ENCODE measurements at regions not wholly inside any gene's neighbourhood (a gene's known extent, or its start where the extent isn't known, plus 50 kb on each side); places are given as distances from the start of the nearest gene placed in this dataset.

DNA sequence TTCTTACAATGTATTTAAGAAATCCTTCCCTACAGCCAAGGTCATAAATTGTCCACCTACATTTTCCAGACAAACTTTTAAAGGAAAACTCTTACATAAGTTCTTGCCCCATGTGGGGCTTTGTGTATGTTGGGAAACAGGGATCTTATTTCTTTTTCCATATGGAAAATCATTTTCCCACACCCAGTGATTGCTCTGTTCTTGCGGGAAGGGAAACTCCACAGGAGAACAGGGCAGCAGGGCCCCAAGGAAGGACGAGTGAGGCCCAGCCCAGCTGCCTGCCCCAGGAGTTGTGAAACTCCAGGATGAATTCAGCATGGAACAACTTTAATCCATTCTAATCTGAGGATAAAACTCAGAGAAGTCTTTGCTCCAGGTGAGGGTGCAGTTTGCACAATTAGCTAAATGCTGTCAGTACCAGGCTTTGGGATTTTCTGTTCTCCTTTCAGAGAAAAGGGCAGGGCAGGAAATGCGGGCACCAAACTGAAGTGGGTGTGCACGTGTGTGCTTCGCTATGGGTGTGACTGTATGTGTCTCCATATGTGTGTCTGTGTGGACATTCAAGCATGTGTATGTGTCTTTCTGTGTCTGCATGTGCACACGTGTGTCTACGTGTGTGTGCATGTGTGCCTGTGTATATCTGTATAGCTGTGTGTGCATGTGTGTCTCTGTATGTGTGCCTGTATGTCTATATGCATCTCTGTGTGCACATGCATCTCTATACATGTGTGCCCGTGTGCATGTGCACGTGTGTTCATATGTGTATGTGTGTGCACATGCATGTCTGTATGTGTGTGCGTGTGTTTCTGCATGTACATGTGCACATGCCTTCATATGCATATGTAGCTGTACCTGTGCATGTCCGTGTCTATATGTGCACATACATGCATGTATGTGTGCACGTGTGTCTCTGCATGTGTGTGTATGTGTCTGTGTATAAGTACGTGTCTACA, 102.0 kb upstream of the FAM20C start:
- Histone ChIP-seq H3K4me1 (peaks cover 9% of the 10 kb centered on the region; the same call in 2 of the 3 replicates), H3K4me3 (no peak overlapping the region), H3K9me3 (no peaks in the 10 kb centered on the region), H3K4me2 (no peak overlapping the region), H3K27ac (no peak overlapping the region)
- DNase-seq (ENCODE audit: low read depth in 1 of 2, low spot score in 1 of 2) = no peak
- CTCF ChIA-PET = interaction anchor here (0.6 kb wide), 1 partner anchor 230 kb away, joined by 3 read pairs; no protein-coding TSS in a partner anchor
- FAIRE-seq = no peak
- TF ChIP-seq ZSCAN20 (CRISPR knock-in tag; IDR thresholded peaks at IDR 0.05) (no peak), ATOH8 (CRISPR knock-in tag; IDR thresholded peaks at IDR 0.05; ENCODE audit: low read depth) (no peak), TFCP2L1 (CRISPR knock-in tag; IDR thresholded peaks at IDR 0.05) (no peak), NFE2L2 (conservative IDR thresholded peaks at IDR 0.05; ENCODE audit: low read length) (no peak), CBX8 (IDR thresholded peaks at IDR 0.05) (no peak), POLR2A (IDR thresholded peaks at IDR 0.05; ENCODE audit: low read length) (no peak), ZC3H11A (IDR thresholded peaks at IDR 0.05) (no peak), FOXS1 (CRISPR knock-in tag; IDR thresholded peaks at IDR 0.05) (no peak), PBX3 (IDR thresholded peaks at IDR 0.05) (no peak), HOXB5 (CRISPR knock-in tag; IDR thresholded peaks at IDR 0.05) (no peak), JUN (IDR thresholded peaks at IDR 0.05) (no peak), BHLHE40 (IDR thresholded peaks at IDR 0.05; ENCODE audit: low read depth, low read length) (no peak), NR3C1 (IDR thresholded peaks at IDR 0.05) (no peak), RNF2 (IDR thresholded peaks at IDR 0.05; ENCODE audit: borderline replicate concordance, low read depth) (no peak), MYC (IDR thresholded peaks at IDR 0.05; ENCODE audit: borderline replicate concordance, low read length) (no peak), PHF8 (IDR thresholded peaks at IDR 0.05; ENCODE audit: borderline replicate concordance, low read depth) (no peak), EHF (CRISPR knock-in tag; IDR thresholded peaks at IDR 0.05) (no peak)
- TF ChIP-seq, protein P1, sequence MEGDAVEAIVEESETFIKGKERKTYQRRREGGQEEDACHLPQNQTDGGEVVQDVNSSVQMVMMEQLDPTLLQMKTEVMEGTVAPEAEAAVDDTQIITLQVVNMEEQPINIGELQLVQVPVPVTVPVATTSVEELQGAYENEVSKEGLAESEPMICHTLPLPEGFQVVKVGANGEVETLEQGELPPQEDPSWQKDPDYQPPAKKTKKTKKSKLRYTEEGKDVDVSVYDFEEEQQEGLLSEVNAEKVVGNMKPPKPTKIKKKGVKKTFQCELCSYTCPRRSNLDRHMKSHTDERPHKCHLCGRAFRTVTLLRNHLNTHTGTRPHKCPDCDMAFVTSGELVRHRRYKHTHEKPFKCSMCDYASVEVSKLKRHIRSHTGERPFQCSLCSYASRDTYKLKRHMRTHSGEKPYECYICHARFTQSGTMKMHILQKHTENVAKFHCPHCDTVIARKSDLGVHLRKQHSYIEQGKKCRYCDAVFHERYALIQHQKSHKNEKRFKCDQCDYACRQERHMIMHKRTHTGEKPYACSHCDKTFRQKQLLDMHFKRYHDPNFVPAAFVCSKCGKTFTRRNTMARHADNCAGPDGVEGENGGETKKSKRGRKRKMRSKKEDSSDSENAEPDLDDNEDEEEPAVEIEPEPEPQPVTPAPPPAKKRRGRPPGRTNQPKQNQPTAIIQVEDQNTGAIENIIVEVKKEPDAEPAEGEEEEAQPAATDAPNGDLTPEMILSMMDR (IDR thresholded peaks at IDR 0.05) = no peak
- TF ChIP-seq, protein P2, sequence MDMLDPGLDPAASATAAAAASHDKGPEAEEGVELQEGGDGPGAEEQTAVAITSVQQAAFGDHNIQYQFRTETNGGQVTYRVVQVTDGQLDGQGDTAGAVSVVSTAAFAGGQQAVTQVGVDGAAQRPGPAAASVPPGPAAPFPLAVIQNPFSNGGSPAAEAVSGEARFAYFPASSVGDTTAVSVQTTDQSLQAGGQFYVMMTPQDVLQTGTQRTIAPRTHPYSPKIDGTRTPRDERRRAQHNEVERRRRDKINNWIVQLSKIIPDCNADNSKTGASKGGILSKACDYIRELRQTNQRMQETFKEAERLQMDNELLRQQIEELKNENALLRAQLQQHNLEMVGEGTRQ (IDR thresholded peaks at IDR 0.05) = no peak
- TF ChIP-seq, protein P3, sequence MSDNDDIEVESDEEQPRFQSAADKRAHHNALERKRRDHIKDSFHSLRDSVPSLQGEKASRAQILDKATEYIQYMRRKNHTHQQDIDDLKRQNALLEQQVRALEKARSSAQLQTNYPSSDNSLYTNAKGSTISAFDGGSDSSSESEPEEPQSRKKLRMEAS (IDR thresholded peaks at IDR 0.05) = no peak
- no peak for ATAC-seq
- POLR2A ChIA-PET = no interaction called here
- WGBS (ENCODE audit: missing lambda C conversion rate) = 77% methylated on average over 13 of the region's 13 CpGs

DNA sequence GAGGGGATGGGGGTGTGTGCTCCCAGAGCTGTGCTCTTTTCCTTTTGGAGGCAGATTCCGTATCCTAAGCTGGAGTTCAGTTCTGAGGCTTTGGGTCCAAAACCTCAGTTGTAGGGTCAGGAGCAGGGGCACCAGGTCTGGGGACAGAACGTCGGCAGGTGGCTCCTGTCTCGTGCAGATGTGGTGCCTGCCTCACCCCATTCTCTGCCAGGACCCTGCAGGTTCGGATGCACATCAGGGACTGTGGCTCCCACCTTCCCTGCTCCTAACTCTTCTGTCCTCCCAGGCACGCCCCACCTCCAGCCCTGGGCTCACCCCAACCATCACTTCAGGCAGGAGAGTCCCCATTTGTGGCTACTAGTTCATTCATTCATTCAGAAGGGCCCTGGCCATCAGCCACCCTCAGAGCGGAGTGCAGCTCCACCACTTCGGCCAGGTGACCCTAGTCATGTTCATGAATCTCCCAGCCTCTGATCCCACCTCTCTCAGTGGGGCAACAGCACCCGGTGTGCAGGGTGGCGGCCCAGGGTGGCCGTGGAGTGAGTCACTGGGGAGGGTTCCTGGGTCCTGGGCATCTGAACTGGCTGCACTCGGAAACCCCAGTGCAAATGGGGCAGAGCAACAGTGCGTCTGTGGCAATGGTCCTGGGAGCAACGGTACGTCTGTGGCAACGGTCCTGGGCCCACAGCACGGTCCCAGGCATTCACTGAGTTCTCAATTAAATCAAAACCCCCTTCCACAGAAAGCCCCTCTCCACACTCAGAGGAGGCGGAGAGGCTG, 100.8 kb upstream of the FAM20C start:
- no peak for ATAC-seq

More for the DNA sequence above, 100.8 kb upstream of the FAM20C start:
- WGBS (ENCODE audit: missing lambda C conversion rate) = 53% methylated on average over 15 of the region's 18 CpGs
- TF ChIP-seq BCL3 (IDR thresholded peaks at IDR 0.05) (no peak), JUN (IDR thresholded peaks at IDR 0.05) (no peak), RFX5 (IDR thresholded peaks at IDR 0.05) (no peak), REST (IDR thresholded peaks at IDR 0.05) (no peak), MAFK (IDR thresholded peaks at IDR 0.05; ENCODE audit: partially characterized antibody) (no peak), CBX8 (IDR thresholded peaks at IDR 0.05) (no peak)
- no peak overlapping the region for H3K4me3 ChIP-seq
- H3K4me2 ChIP-seq = no peak overlapping the region
- DNase-seq (ENCODE audit: low read depth in 1 of 2, low spot score in 1 of 2) = no peak
- no peaks in the 10 kb centered on the region for H3K9me3 ChIP-seq
- no peak overlapping the region for H3K27ac ChIP-seq
- H3K4me1 ChIP-seq = peaks cover 9% of the 10 kb centered on the region; the same call in 2 of the 3 replicates
- FAIRE-seq = no peak
- CTCF ChIA-PET = no interaction called here
- POLR2A ChIA-PET = no interaction called here
